Stimulated activated CD4-positive, alpha-beta T cell treated with anti-CD3 and anti-CD28 coated beads, Interleukin-2, amount 100 ng/mL, for 4 hours (primary cell): ENCODE measurements at regions not wholly inside any gene's neighbourhood (a gene's known extent, or its start where the extent isn't known, plus 50 kb on each side); places are given as distances from the start of the nearest gene placed in this dataset.

Experiments used
- DNase-seq: peaks from one replicate; pipeline ENCODE4 v3.0.0-alpha.2; 2020; ENCODE audit warnings: low read depth

- DNase-seq: no peak
Measured at GRCh38 chr20:48204499-48204898, 419.2 kb upstream of the SULF2 start.

DNA sequence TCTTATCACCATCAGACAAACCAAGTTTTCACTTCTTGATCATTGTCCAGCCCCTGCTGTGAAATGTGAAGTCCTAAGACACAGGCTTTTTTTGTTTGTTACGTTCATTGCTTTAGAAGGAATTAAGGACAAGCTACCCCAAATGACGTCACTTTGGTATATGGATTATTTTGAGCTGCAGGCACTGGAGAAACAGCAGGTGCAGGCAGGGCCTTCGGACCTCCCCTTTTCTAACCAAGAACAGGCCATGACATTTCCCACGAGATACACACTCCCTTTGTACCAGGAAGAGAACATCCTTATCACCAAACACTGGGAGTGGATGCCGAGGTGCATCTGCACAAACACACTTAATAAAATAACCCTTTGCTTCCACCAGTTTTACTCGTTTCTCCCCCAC lies 418.0 kb upstream of the SULF2 start:
- DNase-seq: no peak

GRCh38 chr20:48202334-48203113 lies 417.2 kb upstream of the SULF2 start:
- DNase-seq: no peak

DNA sequence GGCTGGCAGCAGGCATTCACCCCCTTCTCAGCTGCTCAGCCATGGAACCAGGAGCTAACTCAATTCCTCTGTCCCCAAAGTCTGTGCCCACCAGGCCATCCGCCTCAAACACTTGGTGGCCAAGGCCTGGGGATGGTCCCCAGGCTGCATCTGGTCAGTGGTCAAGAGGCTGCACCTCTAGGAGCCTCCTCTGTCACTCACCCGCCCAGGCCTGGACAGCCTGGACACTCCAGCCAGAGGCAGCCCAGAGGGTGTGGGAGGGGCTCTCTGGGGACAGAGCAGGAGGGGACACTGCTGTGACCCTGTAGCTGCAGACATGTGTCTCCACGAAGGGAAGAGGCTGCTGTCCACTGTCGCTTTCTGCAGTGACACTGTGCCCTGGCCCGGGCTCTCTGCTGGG lies 416.6 kb upstream of the SULF2 start:
- DNase-seq: no peak

GRCh38 chr20:48201188-48201587 lies 415.9 kb upstream of the SULF2 start:
- no peak for DNase-seq

DNA sequence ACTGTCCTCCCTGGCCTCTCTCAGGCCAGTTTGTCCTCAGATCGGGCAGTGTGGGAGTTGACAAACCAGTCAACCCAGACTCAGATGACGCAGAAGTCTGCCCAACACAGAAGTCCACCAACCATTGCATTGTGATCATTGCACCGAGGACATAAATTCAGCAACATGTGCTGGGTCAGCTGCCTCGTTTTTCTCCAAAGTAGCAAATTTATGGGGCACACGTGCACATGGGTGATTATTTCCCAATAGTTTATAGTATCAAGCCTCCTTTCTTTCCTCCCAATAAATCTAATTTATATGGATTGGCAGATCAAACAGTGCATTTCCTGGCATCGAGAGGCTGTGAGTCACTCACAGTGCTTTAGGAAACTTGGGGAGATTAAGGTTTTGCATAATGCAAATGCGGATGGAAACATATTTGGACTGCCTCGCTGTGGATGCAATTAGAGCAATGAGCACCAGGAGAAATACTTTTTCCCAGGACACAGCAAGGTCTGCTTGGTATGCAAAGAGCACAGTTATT lies 413.7 kb upstream of the SULF2 start:
- no peak for DNase-seq

DNA sequence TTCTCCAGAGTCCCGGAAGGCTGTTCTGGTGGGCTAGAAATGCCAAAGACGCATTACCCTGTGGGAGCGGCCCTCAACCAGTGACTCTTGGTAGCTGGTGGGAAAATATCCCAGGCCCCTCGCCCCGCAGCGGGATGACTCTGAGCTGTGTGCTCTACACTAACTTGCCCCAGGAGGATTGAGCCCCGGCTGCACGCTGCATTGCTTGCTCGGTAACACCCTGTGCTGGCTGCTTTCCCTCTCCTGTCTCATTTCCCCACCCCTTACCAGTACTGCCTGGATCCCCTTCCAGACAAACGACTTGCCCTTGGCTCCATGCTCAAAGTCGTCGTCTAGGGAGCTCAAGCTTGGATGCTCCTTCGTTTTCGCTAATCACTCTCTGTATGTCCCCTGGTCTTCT lies 411.8 kb upstream of the SULF2 start:
- no peak for DNase-seq

DNA sequence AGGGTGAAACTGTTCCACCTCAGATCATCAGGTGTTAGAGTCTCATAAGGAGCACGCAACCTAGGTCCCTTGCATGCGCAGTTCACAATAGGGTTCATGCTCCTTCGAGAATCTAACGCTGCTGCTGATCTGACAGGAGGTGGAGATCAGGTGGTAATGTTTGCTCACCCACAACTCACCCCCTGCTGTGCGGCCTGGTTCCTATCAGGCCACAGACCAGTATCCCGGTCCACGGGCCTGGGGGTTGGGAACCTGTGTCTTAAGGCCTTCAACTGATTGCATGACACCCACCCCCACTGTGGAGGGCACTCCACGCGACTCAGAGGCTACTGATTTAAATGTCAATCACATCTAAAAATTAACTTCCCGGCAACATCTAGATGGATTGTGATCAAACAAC lies 411.2 kb upstream of the SULF2 start:
- DNase-seq: no peak

DNA sequence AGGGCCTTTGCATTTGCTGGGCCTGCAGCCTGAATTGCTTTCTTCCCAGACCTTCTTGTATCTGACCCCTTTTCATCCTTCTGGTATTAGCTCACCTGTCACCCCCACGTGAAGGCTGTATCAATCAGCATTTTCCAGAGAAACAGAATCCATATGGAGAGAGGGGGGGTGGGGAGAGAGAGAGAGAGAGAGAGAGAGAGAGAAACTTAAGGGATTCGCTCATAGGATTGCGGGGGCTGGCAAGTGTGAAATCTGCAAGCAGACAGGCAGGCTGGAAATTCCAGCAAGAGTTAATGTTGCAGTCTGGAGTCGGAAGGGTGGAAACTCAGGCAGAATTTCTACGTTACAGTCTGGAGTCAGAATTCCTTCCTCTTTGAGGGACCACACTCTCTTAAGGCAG lies 410.7 kb upstream of the SULF2 start:
- no peak for DNase-seq

GRCh38 chr20:48195121-48195870 lies 410.0 kb upstream of the SULF2 start:
- no peak for DNase-seq

GRCh38 chr20:48194583-48194982 lies 409.3 kb upstream of the SULF2 start:
- DNase-seq: no peak

DNA sequence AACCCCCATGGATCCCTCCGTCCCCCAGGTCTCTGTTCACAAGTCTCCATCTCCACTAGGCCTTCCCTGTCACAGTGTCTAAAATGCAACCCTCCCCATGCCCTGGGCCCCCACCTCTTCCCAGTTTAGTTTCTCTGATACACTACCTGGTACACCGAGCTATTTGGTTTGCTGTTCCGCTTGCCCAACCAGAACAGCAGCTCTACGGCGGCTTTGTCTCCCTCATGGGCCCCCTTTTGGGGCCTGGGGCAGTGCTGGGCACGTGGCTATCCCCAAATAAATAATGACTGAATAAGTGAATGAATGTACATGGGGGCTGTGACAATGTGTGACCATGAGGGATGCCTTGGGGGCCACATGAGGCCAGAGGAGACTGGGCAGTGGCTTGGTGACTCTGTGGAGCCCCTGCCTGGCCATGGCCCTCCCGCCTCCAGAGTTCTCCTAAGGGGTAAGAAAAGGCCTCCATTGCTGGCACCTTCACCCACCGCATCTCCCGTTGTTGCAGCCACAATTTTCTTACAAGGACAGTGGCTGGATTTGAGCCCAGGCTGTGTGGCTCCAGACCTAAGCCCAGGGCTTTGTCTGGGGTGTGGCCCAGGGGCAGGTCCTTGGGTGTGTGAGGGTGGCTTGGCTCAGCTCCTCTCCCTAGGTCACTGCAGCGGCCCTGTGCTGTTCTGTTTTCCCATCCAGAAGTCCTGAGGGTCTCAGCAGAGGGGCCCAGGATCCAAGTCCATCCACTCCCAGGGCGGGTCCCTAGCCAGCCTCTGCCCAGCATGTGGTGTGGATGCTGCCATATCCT lies 408.5 kb upstream of the SULF2 start:
- no peak for DNase-seq

GRCh38 chr20:48192109-48192508 lies 406.8 kb upstream of the SULF2 start:
- no peak for DNase-seq

- DNase-seq: no peak
Measured at GRCh38 chr20:48191200-48191599, 405.9 kb upstream of the SULF2 start.

DNA sequence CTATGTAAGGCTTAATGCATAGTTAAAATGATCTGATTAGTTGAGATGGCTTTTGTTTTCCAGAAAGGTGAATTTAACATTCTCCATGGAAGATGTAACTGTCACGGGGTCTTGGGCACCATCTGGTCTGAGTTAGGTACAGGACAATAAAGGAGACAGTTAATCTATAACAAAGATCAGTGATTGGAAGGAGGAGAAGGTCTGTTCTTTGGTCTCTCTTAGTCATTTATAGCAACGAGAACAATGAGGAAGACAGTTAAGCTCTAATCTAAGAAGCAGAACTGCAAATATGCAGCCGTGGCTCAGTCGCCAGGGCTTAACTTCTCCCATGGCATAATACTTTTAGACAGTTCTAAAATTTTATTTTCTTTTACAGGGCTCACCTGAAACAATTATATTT lies 405.5 kb upstream of the SULF2 start:
- DNase-seq: no peak

DNA sequence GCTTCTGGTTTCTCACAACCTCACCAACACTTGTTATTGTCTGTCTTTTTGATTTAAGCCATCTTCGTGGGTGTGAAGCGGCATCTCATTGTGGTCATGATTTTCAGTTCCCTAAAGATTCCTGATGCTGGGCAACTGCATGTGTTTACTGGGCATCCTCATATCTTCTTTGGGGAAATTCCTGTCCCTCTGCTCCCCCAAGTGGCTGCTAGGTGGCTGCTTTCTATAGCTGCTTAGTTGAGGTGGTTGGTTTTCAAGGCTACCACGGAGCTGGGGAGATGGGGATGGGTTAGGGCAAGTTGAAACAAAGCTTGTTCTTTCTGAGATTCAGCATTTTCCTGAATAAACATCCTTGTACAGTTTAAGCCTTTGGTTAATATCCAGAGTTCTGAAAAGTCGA lies 403.9 kb upstream of the SULF2 start:
- no peak for DNase-seq

GRCh38 chr20:48187851-48188250 lies 402.6 kb upstream of the SULF2 start:
- no peak for DNase-seq

DNA sequence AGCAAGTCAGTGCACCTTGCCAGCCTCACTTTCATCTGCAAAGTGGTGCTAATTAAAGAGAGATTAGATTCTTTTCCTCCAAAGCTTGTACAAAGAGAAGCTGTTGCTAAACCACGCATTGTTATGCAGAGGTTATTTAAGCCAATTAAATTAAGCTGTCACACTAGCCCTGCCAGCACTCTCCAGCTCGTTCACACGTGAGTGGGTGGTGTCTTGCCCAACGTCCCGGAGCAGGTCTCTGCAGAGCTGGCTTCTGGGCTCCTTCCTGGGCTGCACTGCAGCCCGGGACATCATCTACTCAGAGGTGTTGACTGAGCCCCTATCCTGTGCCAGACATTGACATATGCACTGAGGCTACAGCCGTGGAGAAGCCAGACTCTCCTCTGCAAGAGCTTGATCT lies 401.6 kb upstream of the SULF2 start:
- DNase-seq: no peak

DNA sequence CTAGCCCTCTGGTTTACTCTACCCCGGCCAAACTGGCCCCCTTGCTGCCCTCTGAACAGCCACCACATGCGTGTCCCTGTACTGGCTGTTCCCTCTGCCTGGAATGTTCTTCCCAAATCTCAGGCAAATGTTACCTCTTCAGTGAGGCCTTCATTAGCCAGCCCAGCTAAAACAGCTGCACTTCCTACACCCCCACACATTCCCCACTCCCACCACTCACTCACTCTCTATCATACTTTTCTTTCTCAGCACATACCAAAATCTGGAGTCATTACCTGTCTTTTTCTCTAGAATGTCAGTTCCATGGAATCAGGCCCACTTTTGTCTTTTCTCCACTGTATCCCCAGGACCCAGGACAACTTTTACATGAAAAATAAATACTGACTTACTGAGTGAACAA lies 401.2 kb upstream of the SULF2 start:
- no peak for DNase-seq

- no peak for DNase-seq
Measured at GRCh38 chr20:48184229-48184628, 398.9 kb upstream of the SULF2 start.

DNA sequence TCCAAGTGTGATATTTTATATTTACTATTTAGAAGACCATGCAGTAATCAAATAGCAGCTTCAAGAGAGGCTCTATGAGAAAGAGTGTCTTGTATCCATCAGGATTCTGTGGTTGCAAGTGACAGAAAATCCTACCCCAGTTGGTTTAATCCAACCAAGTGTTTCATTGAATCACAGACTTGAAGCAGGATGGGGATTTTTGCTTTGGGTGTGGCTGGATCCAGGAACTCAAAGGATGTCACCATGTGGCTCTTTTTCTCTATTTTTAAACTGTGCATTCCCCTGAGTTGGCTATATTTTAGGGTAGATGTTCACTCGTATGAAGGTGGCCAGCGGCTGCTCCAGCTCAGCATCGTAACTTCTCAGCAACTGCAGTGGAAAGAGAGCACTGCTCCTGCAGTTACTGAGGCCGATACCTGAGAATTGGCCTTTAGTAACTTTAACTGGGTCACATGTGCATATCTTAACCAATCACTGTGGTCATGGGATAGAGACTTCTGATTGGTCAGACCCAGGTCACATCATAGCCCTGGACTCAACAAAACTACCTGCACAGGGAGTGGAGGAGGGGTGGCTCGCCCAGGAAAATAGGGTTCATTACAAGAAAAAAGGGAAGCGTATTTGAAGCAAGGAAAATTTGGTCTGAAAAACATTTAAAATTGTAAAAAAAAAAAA lies 396.1 kb upstream of the SULF2 start:
- no peak for DNase-seq

GRCh38 chr20:48180618-48181017 lies 395.3 kb upstream of the SULF2 start:
- no peak for DNase-seq
